ENCODE measurements at regions not wholly inside any gene's neighbourhood (a gene's known extent, or its start where the extent isn't known, plus 50 kb on each side); places are given as distances from the start of the nearest gene placed in this dataset.
A peak's percentile ranks its signal among the peaks of the same experiment; 100 is the strongest.
"Not testable (repeated sequence)": the region's sequence is repeated elsewhere in the genome, so short reads cannot be mapped to it uniquely, and the experiment has no call there.

- intact Hi-C loops (cut with DNase I): no loop called here
- TF ChIP-seq CTCF (IDR thresholded peaks at IDR 0.05) (no peak), POLR2AphosphoS5 (IDR thresholded peaks at IDR 0.05) (no peak), POLR2A (IDR thresholded peaks at IDR 0.05) (no peak)
- no peaks in the 10 kb centered on the region for H3K36me3 ChIP-seq
- peak overlapping the region in 1 of 2 donors; percentile 46 for H3K27ac ChIP-seq
- peaks cover 2% of the 10 kb centered on the region for H3K4me1 ChIP-seq (replicated peaks)
- no peaks in the 10 kb centered on the region for H3K27me3 ChIP-seq (replicated peaks; ENCODE audit: insufficient read depth)
- no peak overlapping the region for H3K4me3 ChIP-seq
- no peaks in the 10 kb centered on the region for H3K9me3 ChIP-seq
- DNase-seq (ENCODE audit: low spot score): no peak
These were observed 270.5 kb upstream of the ARSJ start for GRCh38 chr4:114249976-114250375.

GRCh38 chr4:114250439-114250891, 271.0 kb upstream of the ARSJ start:
- Histone ChIP-seq H3K27me3 (replicated peaks; ENCODE audit: insufficient read depth) (no peaks in the 10 kb centered on the region), H3K4me1 (replicated peaks) (peaks cover 2% of the 10 kb centered on the region), H3K27ac (peak overlapping the region in 1 of 2 donors; percentile 46), H3K9me3 (no peaks in the 10 kb centered on the region), H3K4me3 (no peak overlapping the region), H3K36me3 (no peaks in the 10 kb centered on the region)
- 10% methylated on average over 2 of the region's 2 CpGs for WGBS
- intact Hi-C loops (cut with DNase I): no loop called here
- TF ChIP-seq POLR2AphosphoS5 (IDR thresholded peaks at IDR 0.05) (peak; percentile 82), CTCF (IDR thresholded peaks at IDR 0.05) (no peak)
- peak; percentile 13 for DNase-seq (ENCODE audit: low spot score)

- Histone ChIP-seq H3K27me3 (replicated peaks; ENCODE audit: insufficient read depth) (no peaks in the 10 kb centered on the region), H3K9me3 (no peaks in the 10 kb centered on the region), H3K4me1 (replicated peaks) (peaks cover 2% of the 10 kb centered on the region), H3K36me3 (no peaks in the 10 kb centered on the region), H3K4me3 (no peak overlapping the region), H3K27ac (no peak overlapping the region)
- TF ChIP-seq POLR2A (IDR thresholded peaks at IDR 0.05): no peak
- no peak for TF ChIP-seq POLR2AphosphoS5 (IDR thresholded peaks at IDR 0.05)
- no peak for TF ChIP-seq CTCF (IDR thresholded peaks at IDR 0.05)
- DNase-seq (ENCODE audit: low spot score): no peak
- intact Hi-C loops (cut with DNase I): no loop called here
These were observed 271.6 kb upstream of the ARSJ start for GRCh38 chr4:114251020-114251419.

GRCh38 chr4:114252499-114252898, 273.1 kb upstream of the ARSJ start:
- H3K36me3 ChIP-seq: no peaks in the 10 kb centered on the region
- H3K27me3 ChIP-seq (replicated peaks; ENCODE audit: insufficient read depth): no peaks in the 10 kb centered on the region
- peaks cover 2% of the 10 kb centered on the region for H3K4me1 ChIP-seq (replicated peaks)
- intact Hi-C loops (cut with DNase I): no loop called here
- DNase-seq (ENCODE audit: low spot score): no peak
- no peak overlapping the region for H3K27ac ChIP-seq
- no peak overlapping the region for H3K4me3 ChIP-seq
- 100% methylated on average over 2 of the region's 2 CpGs for WGBS
- TF ChIP-seq POLR2AphosphoS5 (IDR thresholded peaks at IDR 0.05): no peak
- no peaks in the 10 kb centered on the region for H3K9me3 ChIP-seq

GRCh38 chr4:114257501-114257900, 278.1 kb upstream of the ARSJ start:
- 0% methylated on average over 1 of the region's 1 CpG for WGBS
- no peak overlapping the region for H3K27ac ChIP-seq
- intact Hi-C loops (cut with DNase I): no loop called here

GRCh38 chr4:114262421-114262820, 283.0 kb upstream of the ARSJ start:
- H3K9me3 ChIP-seq; H3K27me3 ChIP-seq (replicated peaks; ENCODE audit: insufficient read depth); H3K36me3 ChIP-seq; H3K27ac ChIP-seq; H3K4me1 ChIP-seq (replicated peaks); DNase-seq (ENCODE audit: low spot score); H3K4me3 ChIP-seq; intact Hi-C loops (cut with DNase I): not testable (repeated sequence)
- WGBS: 81% methylated on average over 1 of the region's 1 CpG

More at GRCh38 chr4:114257501-114257900, 278.1 kb upstream of the ARSJ start:
- Histone ChIP-seq H3K27me3 (replicated peaks; ENCODE audit: insufficient read depth) (no peaks in the 10 kb centered on the region), H3K4me1 (replicated peaks) (no peaks in the 10 kb centered on the region), H3K9me3 (no peaks in the 10 kb centered on the region), H3K4me3 (no peak overlapping the region), H3K36me3 (no peaks in the 10 kb centered on the region)
- DNase-seq (ENCODE audit: low spot score): no peak
- no peak for TF ChIP-seq POLR2AphosphoS5 (IDR thresholded peaks at IDR 0.05)
- TF ChIP-seq POLR2A (IDR thresholded peaks at IDR 0.05): no peak
- no peak for TF ChIP-seq CTCF (IDR thresholded peaks at IDR 0.05)
